HG02571 (cell line): ENCODE measurements at regions not wholly inside any gene's neighbourhood (a gene's known extent, or its start where the extent isn't known, plus 50 kb on each side); places are given as distances from the start of the nearest gene placed in this dataset.

Experiments used
- ATAC-seq: cut with Tn5 transposase; IDR thresholded peaks from one replicate; pipeline ENCODE4 v1.9.1; 2021; ENCODE audit warnings: mild to moderate bottlenecking, moderate library complexity; ENCODE audit not compliant: unreplicated experiment

DNA sequence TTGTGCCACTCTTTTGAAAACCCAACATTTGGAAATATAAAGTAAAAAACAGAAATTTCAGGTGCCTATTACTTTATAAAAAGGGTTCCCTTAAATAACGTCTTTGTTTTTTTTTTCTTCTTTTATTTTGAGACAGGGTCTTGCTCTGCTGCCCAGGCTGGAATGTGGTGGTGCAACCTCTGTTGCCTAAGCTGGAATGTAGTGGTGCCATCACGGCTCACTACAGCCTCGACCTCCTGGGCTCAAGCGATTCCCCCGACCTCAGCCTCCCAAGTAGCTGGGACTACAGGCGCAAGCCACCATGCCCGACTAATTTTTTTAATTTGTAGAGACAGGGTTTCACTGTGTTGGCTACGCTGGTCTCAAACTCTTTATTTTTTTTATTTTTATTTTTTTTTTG lies 110.2 kb upstream of the HNRNPU start:
- ATAC-seq: no peak

DNA sequence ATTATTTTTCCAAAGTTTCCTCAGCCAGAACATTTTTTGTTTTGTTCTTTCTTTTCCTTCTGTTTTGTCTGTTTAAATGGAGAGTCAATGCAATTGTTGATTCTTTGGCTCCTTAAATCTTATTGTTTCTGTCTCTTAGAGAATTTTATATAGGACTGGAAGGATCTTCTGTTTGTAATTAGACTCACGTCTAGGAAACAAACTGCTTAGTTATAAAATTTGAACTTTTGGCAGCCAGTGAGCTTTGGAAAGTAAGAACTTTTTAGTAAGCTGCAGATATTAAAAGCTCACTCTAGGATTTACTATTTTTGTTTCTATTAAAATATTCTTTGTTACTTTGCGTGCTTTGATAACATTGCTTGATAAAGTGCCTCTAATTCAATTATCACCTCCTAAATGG lies 109.8 kb upstream of the HNRNPU start:
- ATAC-seq: no peak

DNA sequence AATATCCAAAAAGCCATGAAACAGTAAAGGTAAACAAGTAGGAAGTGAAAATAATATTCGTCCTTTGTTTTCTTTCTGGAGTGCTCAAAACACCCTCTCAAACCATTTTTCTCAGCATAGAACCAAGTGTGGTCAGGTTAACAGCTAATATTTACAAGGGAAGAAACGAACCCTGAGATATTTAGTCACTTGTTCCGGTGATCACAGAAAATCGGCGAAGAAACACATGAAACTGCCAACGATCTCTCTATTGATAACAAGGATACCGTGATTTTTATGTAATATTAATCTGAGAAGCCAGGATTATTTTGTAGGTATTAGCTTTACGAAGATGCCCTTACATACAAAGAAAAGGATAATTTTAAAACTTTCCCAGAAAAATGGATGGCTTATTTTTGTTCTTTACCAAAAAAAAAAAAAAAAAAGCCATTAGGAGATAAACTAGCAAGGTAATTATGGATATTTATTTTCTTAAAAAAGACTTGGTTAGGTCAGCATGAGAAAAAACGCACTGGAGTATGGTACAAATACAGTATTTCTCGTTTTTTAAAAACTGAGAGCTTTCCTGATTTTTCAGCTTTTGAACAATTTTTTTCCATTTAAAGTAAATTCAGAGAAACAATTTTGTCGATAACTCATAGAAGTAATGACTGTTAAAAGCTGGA lies 107.3 kb upstream of the HNRNPU start:
- ATAC-seq: no peak

DNA sequence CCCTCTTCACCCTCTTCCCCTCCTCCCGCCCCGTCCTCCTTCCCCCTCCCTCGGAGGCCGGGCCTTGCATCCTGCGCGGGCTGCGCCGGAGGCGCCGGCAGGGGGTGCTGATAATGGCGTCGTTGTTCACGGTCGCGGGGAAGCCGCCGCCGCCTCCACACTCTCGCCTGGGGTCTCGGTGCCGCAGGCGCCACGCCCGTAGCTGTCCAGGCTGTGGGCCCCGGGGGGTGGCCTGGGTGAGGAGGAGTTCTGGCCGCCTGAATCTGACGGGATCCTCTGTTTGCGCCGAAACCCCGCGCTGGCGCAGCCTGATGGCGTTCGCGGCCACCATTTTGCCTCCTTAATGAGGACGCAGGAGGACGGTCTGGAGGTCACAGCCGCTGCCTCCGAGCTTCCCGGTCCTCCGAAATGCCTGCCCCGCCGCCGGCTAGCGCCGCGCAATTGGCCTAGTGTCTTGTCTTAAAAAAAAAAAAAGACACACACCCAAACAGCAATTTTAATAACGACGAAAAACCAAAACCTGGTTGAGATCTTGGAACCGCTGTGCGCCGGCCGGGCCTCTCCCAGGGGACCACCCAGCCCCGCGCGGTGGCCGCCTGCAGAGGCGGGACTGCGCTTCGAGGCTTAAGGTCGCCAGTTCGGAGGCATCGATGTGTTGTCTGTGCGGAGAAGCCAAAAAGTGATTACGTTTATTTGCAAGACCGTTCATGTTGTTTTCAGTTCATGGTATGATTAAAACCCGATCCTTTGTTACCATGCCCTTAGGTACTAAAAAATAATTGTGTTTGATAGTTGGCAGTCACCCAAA lies 106.6 kb upstream of the HNRNPU start:
- ATAC-seq: peak; percentile 69

DNA sequence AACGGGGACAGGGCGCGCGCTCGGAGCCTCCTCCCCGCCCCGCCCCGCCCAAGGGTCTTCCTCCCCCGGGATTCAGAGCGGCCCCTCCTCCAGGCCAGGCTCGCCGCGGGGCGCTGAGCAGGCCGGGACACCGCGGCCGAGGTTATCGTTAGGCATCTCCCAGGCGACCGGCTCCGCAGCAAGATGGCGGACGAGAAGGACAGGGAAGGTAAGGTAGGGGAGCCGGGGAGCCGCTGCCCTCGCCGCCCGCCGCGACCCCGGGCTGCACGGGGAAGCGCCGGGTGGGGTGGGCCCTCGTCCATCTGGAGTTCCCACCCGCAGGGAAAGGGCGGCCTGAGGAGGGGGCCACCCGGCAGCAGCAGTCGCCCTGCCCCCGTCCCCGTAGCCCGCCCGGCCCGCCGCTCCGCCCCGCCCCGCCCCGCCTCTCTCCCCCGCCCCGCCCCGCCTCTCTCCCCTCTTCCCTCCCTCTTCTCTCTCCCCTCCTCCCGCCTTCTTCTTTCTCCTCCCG lies 105.9 kb upstream of the HNRNPU start:
- ATAC-seq: peak; percentile 58

DNA sequence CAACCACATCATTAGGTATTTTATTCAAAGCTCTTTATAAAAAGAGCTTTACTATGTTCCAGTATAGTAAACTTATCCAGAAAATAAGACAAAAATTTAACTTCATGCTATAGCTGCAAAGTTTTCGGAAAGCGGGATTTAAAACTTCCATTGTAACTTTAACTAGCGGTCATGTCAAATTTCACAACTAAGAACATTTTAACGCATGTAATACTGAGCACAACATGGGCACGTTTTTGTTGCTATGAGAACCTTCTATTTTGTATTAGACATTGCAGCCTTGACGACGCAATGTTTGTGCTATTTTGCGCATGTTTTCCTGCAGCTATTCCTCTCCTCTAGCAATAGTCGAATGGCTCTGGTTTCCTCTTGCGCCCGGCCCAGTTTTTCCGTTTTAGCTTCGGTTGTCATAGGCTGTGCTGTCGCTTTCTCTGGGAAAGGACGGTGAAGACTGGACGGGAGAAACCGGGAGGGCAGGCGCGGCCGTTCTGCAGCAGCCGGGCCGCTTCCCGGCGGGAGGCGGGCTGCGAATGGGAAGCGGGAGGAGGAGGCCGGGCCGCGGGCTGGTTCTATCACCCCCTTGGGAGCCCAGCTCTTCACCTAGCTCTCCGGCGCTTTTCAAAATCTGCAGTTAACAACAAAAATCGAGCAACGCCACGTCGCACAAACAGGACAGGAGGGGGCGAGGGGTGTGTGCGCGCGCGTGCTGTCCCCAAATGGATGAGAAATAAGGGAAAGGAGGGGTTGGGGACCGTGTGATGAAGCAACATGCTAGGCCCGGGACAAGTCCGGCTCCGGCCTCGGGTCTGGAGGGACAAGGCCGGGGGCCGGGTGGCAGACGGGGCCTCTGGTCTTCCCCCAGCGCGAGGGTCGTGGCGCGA lies 105.3 kb upstream of the HNRNPU start:
- peak; percentile 21 for ATAC-seq

DNA sequence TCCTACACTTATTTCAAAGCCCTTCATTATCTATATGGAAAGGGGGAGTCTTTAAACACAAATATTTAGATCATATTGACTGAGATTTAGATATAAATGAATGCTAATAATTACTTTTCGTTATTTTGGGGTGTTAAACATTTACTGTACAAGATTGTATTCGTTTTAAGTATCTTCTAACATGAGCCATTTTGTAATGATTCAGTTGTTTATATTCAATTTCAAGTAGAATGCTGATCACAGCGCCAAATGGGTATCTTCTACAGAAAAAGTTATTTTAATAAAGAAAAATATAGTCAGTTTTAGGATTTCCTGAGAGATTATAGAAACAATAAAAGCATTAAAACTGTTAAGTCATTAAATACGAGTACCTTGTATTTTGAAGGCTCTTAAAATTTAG lies 104.5 kb upstream of the HNRNPU start:
- ATAC-seq: no peak

DNA sequence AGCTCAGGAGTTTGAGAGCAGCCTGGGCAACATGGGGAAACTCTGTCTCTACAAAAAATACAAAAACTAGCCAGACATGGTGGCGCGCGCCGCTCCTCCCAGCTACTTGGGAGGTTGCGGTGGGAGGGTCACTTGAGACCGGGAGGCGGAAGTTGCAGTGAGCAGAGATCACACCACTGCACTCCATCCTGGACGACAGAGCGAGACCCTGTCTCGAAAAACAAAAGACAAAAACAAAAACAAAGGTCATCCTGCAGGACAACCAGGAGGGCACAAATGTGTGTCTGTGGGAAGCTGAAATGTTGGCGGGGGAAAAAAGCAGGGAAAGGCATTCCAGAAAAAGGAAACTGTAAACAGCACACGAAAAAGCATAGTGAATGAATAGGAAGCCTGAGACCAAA lies 104.1 kb upstream of the HNRNPU start:
- no peak for ATAC-seq

DNA sequence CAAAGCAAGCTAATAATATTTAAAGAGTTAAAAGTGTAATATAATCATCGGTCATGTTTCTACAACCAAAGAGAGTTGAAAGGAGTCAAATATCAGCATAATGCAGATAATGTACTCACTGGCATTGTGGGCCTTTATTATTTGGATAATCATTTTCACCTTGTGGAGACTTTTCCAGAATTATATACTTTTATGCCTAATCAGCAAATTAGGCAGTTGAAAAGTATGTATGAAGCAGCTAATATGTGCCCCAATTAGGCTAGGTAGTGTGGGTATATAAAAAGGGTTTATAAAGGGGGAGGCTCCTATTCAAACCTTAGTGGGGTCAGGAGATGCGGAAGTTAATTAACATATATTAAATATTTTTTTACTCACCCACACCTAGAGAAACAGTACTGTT lies 102.8 kb upstream of the HNRNPU start:
- no peak for ATAC-seq

DNA sequence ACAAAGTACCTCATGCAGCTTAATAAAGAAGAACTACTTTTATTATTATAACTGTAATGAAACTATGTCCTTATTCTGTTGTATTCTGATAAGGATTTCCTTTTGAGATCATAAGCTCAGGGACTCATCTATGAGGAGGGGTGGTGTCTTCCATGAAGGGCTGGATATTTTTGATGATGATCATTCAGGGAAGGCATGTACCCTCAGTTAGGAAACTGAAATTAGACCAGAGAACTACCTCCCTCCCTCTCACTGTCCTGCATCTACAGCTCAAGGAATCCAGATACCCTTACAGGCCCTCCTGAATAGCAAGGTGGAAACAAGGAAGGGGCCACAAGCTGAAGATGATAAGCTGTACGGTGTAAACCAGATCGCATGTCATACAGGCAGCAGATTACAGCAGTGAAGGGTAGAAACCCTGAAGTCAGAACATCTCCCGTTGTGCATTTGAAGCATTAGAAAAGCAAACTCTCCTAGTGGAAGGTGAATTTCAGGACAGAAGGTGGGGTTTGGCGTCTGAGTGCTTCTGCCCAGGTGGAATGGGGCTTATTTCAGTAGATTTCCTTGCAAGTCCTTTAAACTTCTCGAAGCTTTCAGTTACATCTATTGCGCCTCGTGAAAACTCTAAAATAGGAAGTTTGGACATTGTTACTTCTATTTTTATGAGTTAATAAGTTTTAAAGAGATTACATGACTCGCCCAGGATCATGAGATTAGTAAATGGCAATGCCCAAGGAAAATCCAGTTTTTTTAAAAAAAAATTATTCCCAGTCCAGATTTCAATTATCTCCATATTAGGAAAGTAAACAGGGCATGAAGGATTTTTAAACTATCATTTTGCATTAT lies 101.1 kb upstream of the HNRNPU start:
- ATAC-seq: no peak

DNA sequence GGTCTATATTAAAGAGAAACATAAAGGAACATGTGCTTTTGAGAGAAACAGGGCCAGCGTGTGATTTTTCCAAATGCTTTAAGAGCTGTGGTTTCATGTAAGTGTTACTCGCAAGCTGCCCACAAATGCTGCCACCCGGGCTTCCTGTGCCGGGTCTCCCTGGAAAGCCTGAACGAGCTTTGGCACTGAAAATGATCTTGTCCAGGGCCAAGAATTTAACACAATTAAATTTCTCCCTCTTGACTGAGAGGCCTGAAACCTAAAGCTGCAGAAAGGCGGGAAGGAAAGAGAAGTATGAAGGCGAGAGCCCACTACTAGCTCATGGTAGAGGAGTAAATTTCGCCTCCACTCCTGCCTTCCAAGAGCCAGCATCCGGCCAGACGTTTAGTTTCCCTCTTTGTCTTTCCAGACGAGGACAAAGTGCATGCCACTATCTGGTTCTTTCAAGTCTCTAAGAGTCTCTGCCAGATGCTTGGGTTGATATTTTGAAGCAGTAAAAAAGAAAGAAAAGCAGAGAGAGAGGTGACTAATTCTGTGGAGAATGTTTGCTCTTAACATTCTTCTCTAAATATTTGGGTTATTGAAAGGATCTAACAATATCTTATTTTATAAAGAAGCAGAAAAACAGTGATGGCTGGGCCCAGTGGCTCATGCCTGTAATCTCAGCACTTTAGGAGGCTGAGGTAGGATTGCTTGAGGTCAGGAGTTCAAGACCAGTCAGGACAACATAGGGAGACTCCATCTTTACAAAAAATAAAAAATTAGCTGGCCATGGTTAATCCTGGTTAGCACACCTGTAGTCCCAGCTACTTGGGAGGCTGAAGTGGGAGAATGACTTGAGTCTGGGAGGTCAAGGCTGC lies 100.0 kb upstream of the HNRNPU start:
- ATAC-seq: no peak

DNA sequence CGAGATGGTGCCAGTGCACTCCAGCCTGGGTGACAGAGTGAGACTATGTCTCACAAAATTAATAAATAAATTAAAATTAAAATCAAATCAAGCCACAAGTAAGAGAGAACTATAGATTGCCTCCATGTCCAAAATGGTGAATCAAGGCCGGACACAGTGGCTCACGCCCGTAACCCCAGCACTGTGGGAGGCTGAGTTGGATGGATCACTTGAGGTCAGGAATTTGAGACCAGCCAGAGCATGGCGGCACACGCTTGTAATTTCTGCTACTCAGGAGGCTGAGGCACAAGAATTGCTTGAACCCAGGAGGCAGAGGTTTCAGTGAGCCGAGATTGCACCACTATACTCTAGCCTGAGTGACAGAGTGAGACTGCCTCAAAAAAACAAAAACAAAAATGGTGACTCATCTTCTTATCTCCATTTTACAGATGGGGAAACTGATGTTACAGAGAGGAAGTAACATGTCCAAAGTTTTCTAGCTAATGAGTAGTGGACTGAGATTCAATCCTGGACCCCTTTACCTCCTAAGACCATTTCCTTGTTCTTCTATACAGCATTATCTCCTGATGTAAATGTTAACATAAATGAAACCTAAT lies 99.0 kb upstream of the HNRNPU start:
- no peak for ATAC-seq

DNA sequence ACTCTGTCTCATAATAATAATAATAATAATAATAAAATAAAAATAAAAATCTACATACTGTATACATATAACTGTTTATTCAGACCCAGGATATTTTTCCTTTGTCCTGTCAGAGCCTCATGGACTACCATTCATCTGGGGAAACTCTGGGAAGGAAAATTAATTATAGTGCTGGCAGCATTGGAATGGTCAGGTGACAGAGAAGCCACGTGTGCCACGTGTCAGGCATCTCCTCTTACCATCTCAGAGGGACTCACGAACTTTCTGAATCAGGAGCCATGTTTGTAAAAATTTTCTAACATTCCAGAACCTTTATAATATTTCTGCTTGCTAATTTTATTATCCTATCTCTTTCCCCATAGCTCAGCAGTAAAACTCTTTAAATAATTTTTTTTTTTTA lies 97.8 kb upstream of the HNRNPU start:
- no peak for ATAC-seq

DNA sequence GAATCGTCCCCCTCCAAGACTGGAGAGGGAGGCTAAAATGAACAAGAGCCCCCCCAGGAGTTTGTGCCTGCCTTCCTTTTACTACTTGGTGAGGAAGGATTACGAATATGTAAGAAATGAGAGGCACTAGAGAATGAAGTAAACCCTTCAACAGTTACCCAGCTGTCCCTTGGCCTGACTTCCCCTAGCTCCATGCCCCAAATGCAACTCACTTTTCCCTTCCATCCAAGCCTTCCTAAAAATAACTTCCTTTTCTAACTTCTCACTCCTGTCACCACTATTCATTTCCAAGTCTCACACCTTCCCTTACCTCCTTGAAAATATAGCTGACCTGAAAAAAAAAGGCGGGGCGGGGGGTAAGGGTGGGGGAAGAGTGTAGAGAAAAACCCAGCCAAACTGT lies 96.6 kb upstream of the HNRNPU start:
- no peak for ATAC-seq

DNA sequence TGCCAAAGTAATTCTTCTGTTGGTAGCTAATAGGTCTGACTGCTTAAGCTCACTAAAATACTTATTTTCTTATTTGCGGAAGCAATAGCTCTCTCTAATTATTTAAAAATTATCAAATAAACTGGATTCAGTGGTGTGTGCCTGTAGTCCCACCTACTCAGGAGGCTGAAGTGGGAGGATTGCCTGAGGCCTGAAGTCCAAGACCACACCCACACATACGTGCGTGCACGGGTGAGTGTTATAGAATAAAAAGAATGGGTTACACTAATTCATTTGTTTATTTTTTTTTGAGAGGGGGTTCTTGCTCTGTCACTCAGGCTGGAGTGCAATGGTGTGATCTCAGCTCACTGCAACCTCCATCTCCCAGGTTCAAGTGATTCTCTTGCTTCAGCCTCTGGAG lies 94.2 kb upstream of the HNRNPU start:
- no peak for ATAC-seq

DNA sequence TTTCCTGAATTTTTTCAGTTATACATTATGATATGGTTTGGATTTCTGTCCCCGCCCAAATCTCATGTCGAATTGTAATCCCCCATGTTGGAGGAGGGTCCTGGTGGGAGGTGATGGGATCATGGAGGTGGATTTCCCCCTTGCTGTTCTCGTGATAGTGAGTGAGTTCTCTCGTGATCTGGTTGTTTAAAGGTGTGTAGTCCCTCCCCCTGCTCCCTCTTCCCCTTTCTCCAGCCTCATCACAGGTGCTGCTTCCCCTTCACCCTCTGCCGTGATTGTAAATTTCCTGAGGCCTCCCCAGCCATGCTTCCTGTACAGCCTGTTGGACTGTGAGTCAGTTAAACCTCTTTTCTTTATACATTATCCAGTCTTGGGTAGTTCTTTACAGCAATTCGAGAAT lies 93.2 kb upstream of the HNRNPU start:
- no peak for ATAC-seq

DNA sequence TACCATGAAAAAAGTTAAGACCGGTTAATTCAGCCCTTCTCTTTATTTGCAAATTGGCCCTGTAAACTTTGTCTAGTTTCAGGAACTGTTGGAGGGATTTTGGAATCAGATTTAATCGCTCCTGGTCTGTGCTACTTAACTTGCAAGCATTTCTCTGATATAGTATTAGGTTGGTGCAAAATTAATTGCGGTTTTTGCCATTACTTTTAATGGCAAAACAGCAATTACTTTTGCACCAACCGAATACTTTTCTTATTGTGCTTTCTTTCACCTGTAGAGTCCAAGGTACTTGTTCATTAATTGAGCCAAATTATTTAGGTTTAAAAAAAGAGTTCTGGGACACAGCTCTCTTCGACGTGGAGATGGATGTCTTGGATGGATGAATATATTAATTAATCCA lies 92.8 kb upstream of the HNRNPU start:
- no peak for ATAC-seq

DNA sequence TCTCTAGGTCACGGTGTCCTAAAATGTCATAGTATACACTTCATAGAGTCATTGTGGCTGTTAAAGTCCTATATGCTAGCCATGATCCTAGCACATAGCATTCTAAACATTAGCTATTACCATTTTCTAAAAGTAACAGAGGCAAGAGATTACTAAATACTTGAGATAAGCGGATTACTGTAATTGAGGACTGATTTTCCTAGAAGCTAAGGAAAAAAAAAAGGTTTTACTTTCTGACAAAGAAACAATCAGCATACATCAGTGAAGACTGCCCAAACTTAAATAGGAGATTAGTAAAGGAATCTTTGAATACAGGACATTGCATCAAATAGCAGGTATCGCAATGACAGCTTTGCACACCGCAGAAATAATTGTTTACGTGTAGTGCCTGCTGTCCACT lies 91.3 kb upstream of the HNRNPU start:
- ATAC-seq: no peak

DNA sequence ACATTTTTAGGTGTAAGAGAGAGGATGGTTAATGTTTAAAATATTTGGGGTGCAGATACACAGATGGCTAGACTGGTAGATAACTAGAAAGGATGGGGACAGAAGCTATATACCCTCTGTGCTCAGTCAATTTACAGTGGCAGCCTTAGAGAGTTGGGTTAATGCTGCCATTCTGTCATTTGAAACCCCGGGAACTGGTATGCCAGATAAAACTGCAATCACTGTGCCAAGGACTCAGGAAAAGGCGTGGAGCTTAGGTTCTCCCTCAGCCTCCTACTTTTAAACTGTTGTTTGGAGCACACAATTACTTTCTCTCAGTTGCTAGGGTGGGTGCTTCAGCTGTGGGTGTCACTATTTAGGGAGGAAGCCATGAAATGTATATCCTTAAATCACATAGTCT lies 90.0 kb upstream of the HNRNPU start:
- ATAC-seq: no peak
